ENCODE measurements at regions not wholly inside any gene's neighbourhood (a gene's known extent, or its start where the extent isn't known, plus 50 kb on each side); places are given as distances from the start of the nearest gene placed in this dataset.
"Not testable (repeated sequence)": the region's sequence is repeated elsewhere in the genome, so short reads cannot be mapped to it uniquely, and the experiment has no call there.

DNA sequence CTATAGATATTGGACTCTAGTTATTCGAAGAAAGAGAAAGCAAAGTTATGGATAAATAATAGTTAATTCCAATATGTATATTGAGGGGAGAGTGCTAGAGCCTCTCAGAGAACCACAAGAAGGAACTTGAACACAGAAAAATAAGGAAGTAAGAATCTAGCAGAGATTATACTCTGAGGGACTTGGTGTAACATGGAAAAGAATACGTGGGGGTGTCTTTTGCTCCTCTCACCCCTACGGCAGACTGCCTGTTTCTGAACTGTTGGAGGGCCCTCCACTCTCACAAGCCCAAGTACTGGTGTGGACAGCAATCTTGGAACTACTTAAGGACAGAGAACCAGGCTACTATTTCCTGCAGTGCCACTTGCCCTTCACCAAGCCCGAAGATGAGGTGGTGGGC lies 1174.4 kb upstream of the PCDH10 start:
- no peak overlapping the region for H4K8ac ChIP-seq (replicated peaks; ENCODE audit: insufficient read length, low read depth, low read length)
- H3K23me2 ChIP-seq (ENCODE audit: insufficient read length, low read depth, low read length, poor library complexity, severe bottlenecking): no peaks in the 10 kb centered on the region
- Mint-ChIP-seq H3K9me3 (peaks cover 43 to 45% of the 10 kb centered on the region in 2 experiments), H3K27ac (no peak overlapping the region), H3K4me1 (no peaks in the 10 kb centered on the region), H3K4me3 (no peak overlapping the region), H3K36me3 (ENCODE audit: insufficient read depth in 1 of 3, low read depth in 3 of 3) (peaks cover 21 to 49% (median 25%) of the 10 kb centered on the region in 3 experiments), H3K27me3 (ENCODE audit: low read depth) (no peaks in the 10 kb centered on the region)
- H3K79me2 ChIP-seq (ENCODE audit: insufficient read depth, low read length): no peaks in the 10 kb centered on the region
- no peak overlapping the region for H2BK12ac ChIP-seq (ENCODE audit: insufficient read length, low read depth, low read length)
- no peak for TF ChIP-seq CTCF (conservative IDR thresholded peaks at IDR 0.05)
- H3K9ac ChIP-seq (ENCODE audit: extremely low read depth, insufficient read length, low read length): no peak overlapping the region
- H4K20me1 ChIP-seq (ENCODE audit: control insufficient read depth, insufficient read depth, insufficient read length): no peaks in the 10 kb centered on the region
- no peaks in the 10 kb centered on the region for H3K27me3 ChIP-seq (ENCODE audit: insufficient read depth, low read length)
- H2AK5ac ChIP-seq (ENCODE audit: insufficient read length, low read length): no peak overlapping the region
- no peak overlapping the region for H2AFZ ChIP-seq (ENCODE audit: low read length)
- no peaks in the 10 kb centered on the region for H3K79me1 ChIP-seq (ENCODE audit: insufficient read depth, low read depth, low read length, poor library complexity, severe bottlenecking)
- DNase-seq: no peak
- WGBS (ENCODE audit: extremely low coverage, insufficient read length, low lambda C conversion rate): no CpG with 5 or more reads among the region's 4 CpGs
- H3K4ac ChIP-seq (ENCODE audit: low read depth, low read length): no peak overlapping the region
- no peak overlapping the region for H3K18ac ChIP-seq (ENCODE audit: insufficient read length, low read depth, low read length)
- no peak overlapping the region for H3K56ac ChIP-seq (ENCODE audit: insufficient read length, low read depth, low read length)
- no peak overlapping the region for H2BK20ac ChIP-seq (ENCODE audit: low read depth, low read length, poor library complexity, severe bottlenecking)
- H4K91ac ChIP-seq (ENCODE audit: insufficient read length, low read depth, low read length): no peak overlapping the region
- no peak overlapping the region for H3K4me2 ChIP-seq (ENCODE audit: insufficient read depth, insufficient read length, low read length)
- no peak overlapping the region for H3T11ph ChIP-seq (ENCODE audit: low read length)
- no peak overlapping the region for H3K27ac ChIP-seq (ENCODE audit: insufficient read length, low read depth, low read length)
- H4K5ac ChIP-seq (ENCODE audit: insufficient read length, low read depth, low read length): no peak overlapping the region
- H2BK120ac ChIP-seq (ENCODE audit: low read depth, low read length, poor library complexity, severe bottlenecking): no peak overlapping the region
- no peak overlapping the region for H3K14ac ChIP-seq (ENCODE audit: insufficient read depth, low read length)
- no peaks in the 10 kb centered on the region for H3K9me3 ChIP-seq (ENCODE audit: control insufficient read depth, low read depth, low read length)
- no peaks in the 10 kb centered on the region for H3K4me1 ChIP-seq (ENCODE audit: insufficient read depth, low read length)
- no peak overlapping the region for H2BK5ac ChIP-seq (ENCODE audit: insufficient read length, low read length)
- no peak overlapping the region for H2BK15ac ChIP-seq (ENCODE audit: low read depth, low read length)
- no peak overlapping the region for H3K23ac ChIP-seq (ENCODE audit: insufficient read length, low read depth, low read length)

DNA sequence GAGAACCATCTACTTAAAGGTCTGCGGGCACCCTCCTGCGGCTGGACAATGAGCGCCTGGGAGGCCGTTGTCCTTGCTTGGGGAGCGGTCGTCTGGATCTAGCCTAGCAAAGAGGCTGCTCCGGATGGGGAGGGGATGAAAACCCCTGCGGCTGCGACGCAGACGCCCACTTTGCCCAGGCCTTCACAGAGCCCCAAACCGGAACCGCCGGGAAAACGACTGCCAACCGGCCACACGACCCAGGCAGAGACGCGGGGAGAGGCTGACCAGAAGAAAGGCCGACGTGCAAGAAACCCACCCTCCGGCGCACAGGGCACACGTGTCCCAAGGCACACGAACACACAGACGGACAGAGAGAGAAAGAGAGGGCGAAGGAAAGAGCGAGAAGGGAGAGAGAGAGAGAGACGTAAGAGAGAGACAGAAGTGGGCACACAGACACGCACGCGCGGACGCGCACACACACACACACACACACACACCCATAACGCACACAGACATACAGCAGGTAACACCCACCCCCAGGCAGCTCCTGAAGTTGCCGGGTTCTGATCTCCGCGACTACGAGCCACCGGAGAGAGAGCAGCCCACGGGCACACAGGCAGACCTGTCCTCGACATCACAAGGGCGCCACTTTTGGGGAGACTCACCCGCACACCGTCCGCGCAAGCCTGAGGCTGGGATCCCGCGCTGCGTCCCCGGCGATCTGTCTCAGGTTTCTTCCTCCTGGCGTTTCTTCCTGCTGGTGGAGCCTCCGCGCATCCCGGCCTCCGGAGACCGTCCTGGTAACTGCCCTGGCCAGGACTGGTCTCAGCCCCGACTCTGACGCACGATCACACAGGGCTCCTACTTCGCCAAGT lies 1173.6 kb upstream of the PCDH10 start:
- not testable (repeated sequence) for DNase-seq; H3K27me3 Mint-ChIP-seq (ENCODE audit: low read depth); H3K9ac ChIP-seq (ENCODE audit: extremely low read depth, insufficient read length, low read length); H2BK15ac ChIP-seq (ENCODE audit: low read depth, low read length); H3K4me2 ChIP-seq (ENCODE audit: insufficient read depth, insufficient read length, low read length); H3K18ac ChIP-seq (ENCODE audit: insufficient read length, low read depth, low read length); H3K4me3 Mint-ChIP-seq; H2BK12ac ChIP-seq (ENCODE audit: insufficient read length, low read depth, low read length); H2AFZ ChIP-seq (ENCODE audit: low read length); H3K23ac ChIP-seq (ENCODE audit: insufficient read length, low read depth, low read length); H3K27ac ChIP-seq (ENCODE audit: insufficient read length, low read depth, low read length); H3K9me3 ChIP-seq (ENCODE audit: control insufficient read depth, low read depth, low read length); H3K4ac ChIP-seq (ENCODE audit: low read depth, low read length); H3K23me2 ChIP-seq (ENCODE audit: insufficient read length, low read depth, low read length, poor library complexity, severe bottlenecking); H3K79me1 ChIP-seq (ENCODE audit: insufficient read depth, low read depth, low read length, poor library complexity, severe bottlenecking); H3K27ac Mint-ChIP-seq; H3K27me3 ChIP-seq (ENCODE audit: insufficient read depth, low read length); H2BK20ac ChIP-seq (ENCODE audit: low read depth, low read length, poor library complexity, severe bottlenecking); H4K20me1 ChIP-seq (ENCODE audit: control insufficient read depth, insufficient read depth, insufficient read length); H4K8ac ChIP-seq (replicated peaks; ENCODE audit: insufficient read length, low read depth, low read length); H3K14ac ChIP-seq (ENCODE audit: insufficient read depth, low read length); H4K5ac ChIP-seq (ENCODE audit: insufficient read length, low read depth, low read length); H2BK5ac ChIP-seq (ENCODE audit: insufficient read length, low read length); H3K4me1 ChIP-seq (ENCODE audit: insufficient read depth, low read length); H3K79me2 ChIP-seq (ENCODE audit: insufficient read depth, low read length); H4K91ac ChIP-seq (ENCODE audit: insufficient read length, low read depth, low read length); H3K56ac ChIP-seq (ENCODE audit: insufficient read length, low read depth, low read length); H3T11ph ChIP-seq (ENCODE audit: low read length); H2AK5ac ChIP-seq (ENCODE audit: insufficient read length, low read length); H3K4me1 Mint-ChIP-seq
- Mint-ChIP-seq H3K36me3 (ENCODE audit: insufficient read depth in 1 of 3, low read depth in 3 of 3) (peaks cover 22 to 51% (median 26%) of the 10 kb centered on the region in 3 experiments), H3K9me3 (peaks cover 44 to 47% of the 10 kb centered on the region in 2 experiments)
- no CpG with 5 or more reads among the region's 63 CpGs for WGBS (ENCODE audit: extremely low coverage, insufficient read length, low lambda C conversion rate)
- peak overlapping the region; percentile 61 for H2BK120ac ChIP-seq (ENCODE audit: low read depth, low read length, poor library complexity, severe bottlenecking)
